Skeletal muscle cell (primary cell): ENCODE measurements at regions not wholly inside any gene's neighbourhood (a gene's known extent, or its start where the extent isn't known, plus 50 kb on each side); places are given as distances from the start of the nearest gene placed in this dataset.

Experiments used
- DNase-seq: peaks from one replicate; pipeline ENCODE4 v3.0.0-alpha.2; 2010; ENCODE audit warnings: low read depth
- H3K4me3 ChIP-seq: 2 replicates; pipeline ENCODE4 v1.5.1; 2011; ENCODE audit warnings: low read depth, mild to moderate bottlenecking, control low read depth, low read length, moderate library complexity

DNA sequence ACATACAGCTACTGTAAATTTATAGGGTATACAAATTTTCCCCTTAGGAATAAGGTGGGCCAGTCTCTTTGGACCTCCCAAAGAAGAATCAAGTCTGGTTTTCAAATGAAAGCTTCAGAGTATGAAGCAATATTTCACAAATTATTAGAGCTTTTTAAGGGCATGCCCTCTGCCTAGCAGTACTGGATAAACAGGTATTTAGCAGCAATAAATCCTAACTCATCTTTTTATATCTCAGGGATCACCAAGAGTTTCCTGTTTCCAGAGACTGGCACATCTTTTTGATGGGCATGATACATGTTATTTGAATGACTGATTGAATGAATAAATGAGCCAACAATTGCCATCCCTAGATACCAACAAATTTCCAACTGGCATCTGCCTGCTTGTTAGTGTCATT, 190.4 kb downstream of the NRIP1 start:
- DNase-seq: no peak
- H3K4me3 ChIP-seq: no peak overlapping the region

GRCh38 chr21:14871861-14872260, 192.9 kb downstream of the NRIP1 start:
- DNase-seq: no peak
- H3K4me3 ChIP-seq: no peak overlapping the region

DNA sequence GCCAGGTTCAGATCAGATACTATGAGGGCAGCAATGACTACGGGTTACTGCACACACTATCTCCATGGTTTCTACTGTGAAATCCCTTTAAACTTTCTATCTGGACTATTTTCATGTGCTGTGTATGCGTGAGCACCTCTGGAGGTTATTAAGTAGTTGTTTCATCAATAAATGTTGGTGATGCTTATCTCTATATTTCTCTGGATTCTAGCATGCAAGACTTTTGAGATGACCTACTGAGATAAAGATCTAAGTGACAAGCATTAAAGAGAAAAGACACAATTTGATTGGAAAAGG, 194.0 kb downstream of the NRIP1 start:
- H3K4me3 ChIP-seq: no peak overlapping the region
- no peak for DNase-seq

DNA sequence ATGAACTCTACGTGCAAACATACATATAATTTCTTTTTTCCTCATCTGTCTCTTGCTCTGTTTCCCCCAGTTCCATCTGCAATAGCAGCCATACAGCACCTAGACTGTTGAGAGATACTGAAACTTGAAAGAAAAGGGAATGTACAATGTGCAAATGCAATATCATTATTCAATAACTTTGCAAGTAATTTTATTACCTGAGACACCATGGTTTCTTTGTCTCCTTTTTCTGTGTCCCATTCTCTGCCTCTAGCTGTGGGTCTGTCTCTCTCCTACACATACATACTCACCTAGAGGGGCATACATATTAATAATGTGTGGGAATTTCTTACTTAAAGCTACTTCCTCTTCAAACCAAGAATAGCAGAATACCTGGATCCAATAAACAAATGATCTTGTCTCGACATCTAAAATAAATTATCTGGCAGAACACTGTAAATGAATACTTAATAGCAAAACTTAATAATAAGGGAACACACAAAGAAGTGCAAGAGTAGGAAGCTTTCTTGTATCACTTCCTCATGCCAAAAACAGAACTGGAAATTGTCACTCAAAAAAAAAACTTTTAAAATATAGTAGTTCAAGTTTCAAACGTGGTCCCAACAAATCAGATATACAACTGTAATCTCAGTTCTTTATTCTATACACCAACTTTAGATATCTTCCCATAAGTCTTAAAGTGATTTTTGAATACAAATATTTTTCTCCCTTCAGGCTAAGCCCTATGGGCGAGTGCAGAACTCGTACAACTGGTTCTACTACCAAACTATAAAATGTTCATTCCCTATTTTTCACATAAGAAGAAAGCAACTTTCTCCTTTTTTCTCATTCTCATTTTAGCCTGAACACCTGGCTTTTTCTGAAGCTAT, 194.6 kb downstream of the NRIP1 start:
- no peak overlapping the region for H3K4me3 ChIP-seq
- no peak for DNase-seq

- no peak for DNase-seq
These were observed 197.7 kb downstream of the NRIP1 start for GRCh38 chr21:14866859-14867765.

GRCh38 chr21:14864211-14865021, 200.4 kb downstream of the NRIP1 start:
- peak; percentile 43 for DNase-seq
- no peak overlapping the region for H3K4me3 ChIP-seq

More at GRCh38 chr21:14866859-14867765, 197.7 kb downstream of the NRIP1 start:
- no peak overlapping the region for H3K4me3 ChIP-seq

DNA sequence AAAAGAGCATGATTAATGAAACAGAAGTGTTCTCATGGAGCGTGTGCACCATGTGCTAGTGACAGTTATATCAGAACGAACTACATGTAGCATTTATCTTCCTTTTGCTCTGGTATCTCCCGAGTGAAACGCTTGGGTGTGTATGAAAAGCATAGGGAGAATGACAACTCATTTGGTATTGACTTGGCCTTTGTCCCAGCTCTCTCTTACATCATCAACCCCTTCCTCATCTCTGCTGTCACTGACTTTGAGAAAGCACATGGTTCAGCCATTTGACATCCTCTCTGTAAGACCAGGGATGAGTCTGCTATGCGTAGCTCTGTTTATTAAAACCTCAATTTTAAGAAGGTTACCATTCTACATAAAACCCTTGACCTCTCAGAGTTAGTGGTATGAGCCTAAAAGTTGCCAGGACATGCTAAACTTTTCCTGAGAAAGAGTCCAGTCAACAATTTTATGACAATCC, 201.0 kb downstream of the NRIP1 start:
- no peak for DNase-seq
- H3K4me3 ChIP-seq: no peak overlapping the region

DNA sequence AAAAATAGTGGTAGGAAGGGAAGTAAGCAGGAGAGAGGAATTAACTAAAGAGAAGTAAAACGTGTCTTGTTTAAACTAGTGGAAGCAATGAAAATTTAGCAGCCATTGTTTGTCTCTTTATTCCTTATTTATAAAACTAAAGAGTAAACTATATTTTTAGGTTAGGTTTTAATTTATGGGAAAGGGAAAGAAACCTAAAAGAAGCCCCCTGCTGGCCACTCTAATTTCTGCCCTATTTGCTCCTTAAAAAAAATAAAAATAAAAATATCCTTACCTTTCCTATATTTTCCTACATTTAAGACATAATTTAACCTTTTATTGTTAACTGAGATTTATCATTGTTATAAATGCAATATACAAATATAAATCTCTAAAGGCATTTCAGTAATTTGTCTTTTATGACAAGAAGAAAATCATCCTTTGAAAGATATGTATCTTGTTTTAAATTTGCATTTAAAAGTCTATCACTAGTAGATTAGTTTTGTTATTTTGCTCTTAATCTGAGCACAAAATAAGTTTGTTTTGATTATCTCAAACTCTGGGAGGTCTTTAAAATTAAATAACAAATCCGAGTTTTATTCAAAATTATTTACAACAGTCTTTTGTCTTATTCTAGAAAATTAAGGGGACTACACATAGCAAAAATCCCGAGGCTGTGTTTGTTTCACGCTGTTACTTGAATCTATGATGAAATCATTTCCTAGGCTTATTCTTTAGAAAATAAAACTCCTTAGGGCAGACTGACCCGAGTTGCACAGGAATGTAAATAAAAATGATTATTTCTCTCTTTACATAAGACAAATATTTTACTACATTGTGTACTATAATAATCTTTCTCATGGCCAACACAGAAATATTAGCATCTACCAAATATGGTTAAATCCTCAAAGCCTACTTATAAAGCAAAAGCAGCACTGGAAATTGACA, 201.7 kb downstream of the NRIP1 start:
- H3K4me3 ChIP-seq: no peak overlapping the region
- no peak for DNase-seq

DNA sequence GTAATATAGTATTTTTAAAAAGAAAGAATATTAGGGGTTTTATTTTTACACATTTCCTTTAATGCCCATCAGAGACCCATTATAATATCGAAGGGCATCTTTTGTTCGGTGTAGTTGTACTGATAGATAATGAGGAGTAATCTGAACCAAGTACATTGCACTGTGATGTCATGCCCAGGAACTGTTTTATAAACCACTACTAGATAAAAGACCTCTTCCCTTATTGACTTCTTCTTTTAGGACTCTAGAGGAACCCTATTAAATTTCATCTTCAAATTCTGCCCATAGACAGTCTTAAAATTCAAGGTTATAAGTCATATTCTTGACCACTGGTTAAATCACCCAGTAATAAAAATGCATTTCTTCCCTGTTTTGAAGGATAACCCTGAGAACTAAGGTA, 206.5 kb downstream of the NRIP1 start:
- H3K4me3 ChIP-seq: no peak overlapping the region
- no peak for DNase-seq

- DNase-seq: no peak
- no peak overlapping the region for H3K4me3 ChIP-seq
These were observed 207.3 kb downstream of the NRIP1 start for GRCh38 chr21:14857529-14857928.

GRCh38 chr21:14850394-14850793, 214.4 kb downstream of the NRIP1 start:
- no peak for DNase-seq
- no peak overlapping the region for H3K4me3 ChIP-seq

GRCh38 chr21:14846621-14847020, 218.2 kb downstream of the NRIP1 start:
- no peak overlapping the region for H3K4me3 ChIP-seq
- DNase-seq: no peak

- no peak for DNase-seq
- no peak overlapping the region for H3K4me3 ChIP-seq
These were observed 220.8 kb downstream of the NRIP1 start for GRCh38 chr21:14844001-14844400.

- H3K4me3 ChIP-seq: no peak overlapping the region
These were observed 222.2 kb downstream of the NRIP1 start for GRCh38 chr21:14842601-14843000.

GRCh38 chr21:14841511-14842472, 223.0 kb downstream of the NRIP1 start:
- no peak overlapping the region for H3K4me3 ChIP-seq

More at GRCh38 chr21:14842601-14843000, 222.2 kb downstream of the NRIP1 start:
- DNase-seq: no peak

DNA sequence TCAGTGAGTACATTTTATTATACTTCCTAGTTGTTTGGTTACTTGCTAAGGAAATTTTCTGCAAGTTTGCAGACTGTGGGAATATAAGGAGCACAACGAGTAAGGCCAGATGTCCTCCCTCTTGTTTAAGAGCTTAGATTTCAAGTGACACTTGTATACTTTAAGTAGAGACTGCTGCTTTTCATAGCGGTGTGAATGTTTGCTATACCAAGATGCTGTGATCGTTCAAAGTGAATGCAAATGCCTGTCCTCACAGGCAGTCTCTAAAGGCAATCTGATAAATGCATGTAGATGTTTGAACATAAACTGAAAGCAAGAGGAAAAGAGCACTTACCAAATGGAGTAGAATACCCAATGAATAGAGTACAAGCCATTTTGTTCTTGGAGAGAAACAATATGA, 226.4 kb downstream of the NRIP1 start:
- H3K4me3 ChIP-seq: no peak overlapping the region
- DNase-seq: no peak

More at GRCh38 chr21:14841511-14842472, 223.0 kb downstream of the NRIP1 start:
- DNase-seq: no peak

DNA sequence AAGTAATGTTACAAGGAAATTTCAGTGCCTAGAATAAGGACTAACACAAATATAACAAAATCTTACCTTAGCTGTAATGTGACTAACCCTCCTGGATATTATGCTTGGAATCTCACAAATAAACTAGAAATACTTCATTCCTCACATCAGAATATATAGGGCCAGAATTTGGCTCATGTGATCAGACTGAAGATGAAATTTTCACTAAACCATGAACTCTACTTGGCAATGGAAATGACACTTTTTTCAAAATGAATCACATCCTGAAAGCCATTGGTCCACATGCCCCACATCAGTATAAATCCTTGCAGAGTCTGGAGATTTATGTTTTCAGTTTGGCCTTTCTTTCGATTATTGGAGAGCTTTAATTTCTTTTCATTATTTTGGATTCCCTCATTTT, 227.8 kb downstream of the NRIP1 start:
- peak; percentile 24 for DNase-seq

More for the DNA sequence above, 227.8 kb downstream of the NRIP1 start:
- H3K4me3 ChIP-seq: no peak overlapping the region
